Lung (tissue), 11 donors: ENCODE measurements at regions not wholly inside any gene's neighbourhood (a gene's known extent, or its start where the extent isn't known, plus 50 kb on each side); places are given as distances from the start of the nearest gene placed in this dataset.

ENCODE experiments used
- ATAC-seq: fragments of 200-7000 bp; cut with Tn5 transposase; one replicate; pipeline ENCODE4 v1.9.1; 2020; ENCODE audit warnings: moderate number of reproducible peaks; ENCODE audit not compliant: insufficient read depth, low FRiP score
- DNase-seq, 3 donors: peaks; one replicate each; pipeline ENCODE4 v3.0.0-alpha.2; 2013 to 2017
- H3K27ac ChIP-seq, 2 donors: one replicate each; pipeline ENCODE4 v1.5.1; 2013; ENCODE audit warnings: mild to moderate bottlenecking in 2 of 2, moderate library complexity in 2 of 2, control low read depth in 1 of 2, inconsistent platforms in 1 of 2, low read depth in 1 of 2, low read length in 1 of 2
- H3K27me3 ChIP-seq, 3 donors: one replicate each; pipeline ENCODE4 v1.5.1; 2013; ENCODE audit warnings: low read length in 2 of 3; ENCODE audit not compliant: control insufficient read depth in 3 of 3, insufficient read depth in 3 of 3
- H3K36me3 ChIP-seq, 4 donors: one replicate each; pipeline ENCODE4 v1.5.1; 2013; ENCODE audit warnings: low read length in 4 of 4, mild to moderate bottlenecking in 1 of 4, moderate library complexity in 1 of 4; ENCODE audit not compliant: control insufficient read depth in 4 of 4, insufficient read depth in 4 of 4
- H3K4me1 ChIP-seq, 5 donors: one replicate each; pipeline ENCODE4 v1.5.1; 2013; ENCODE audit warnings: low read length in 5 of 5, mild to moderate bottlenecking in 2 of 5, moderate library complexity in 1 of 5; ENCODE audit not compliant: control insufficient read depth in 5 of 5, insufficient read depth in 5 of 5
- H3K4me3 ChIP-seq: one replicate; pipeline ENCODE4 v1.5.1; 2013; ENCODE audit warnings: mild to moderate bottlenecking, control low read depth, moderate library complexity
- H3K9ac ChIP-seq, 2 donors: one replicate each; pipeline ENCODE4 v1.5.1; 2013; ENCODE audit warnings: low read length in 2 of 2, control low read depth in 1 of 2; ENCODE audit not compliant: insufficient read depth in 1 of 2
- H3K9me3 ChIP-seq, 4 donors: one replicate each; pipeline ENCODE4 v1.5.1; 2013; ENCODE audit warnings: low read length in 3 of 4, mild to moderate bottlenecking in 1 of 4, moderate library complexity in 1 of 4; ENCODE audit not compliant: control insufficient read depth in 4 of 4, insufficient read depth in 3 of 4
- CTCF ChIP-seq: IDR thresholded peaks from 2 replicates; pipeline ENCODE4 v1.5.1; 2012; ENCODE audit warnings: mild to moderate bottlenecking; ENCODE audit errors: control extremely low read depth, extremely low read depth
- WGBS, 2 donors: extraction: QIAGEN DNeasy Blood & Tissue Kit; methylation state at CpG; one replicate each; pipeline ENCODE4 v1.1.7; 2013; 5-methylcytosine and 5-hydroxymethylcytosine counted together
- donor health status: control.
- donor health status: control.
- donor health status: Bipolar disorder and iron deficiency.
- donor health status: healthy.
- donor health status: DM: yes; HTN: yes; CAD: no.

- Histone ChIP-seq H3K9ac (no peak overlapping the region), H3K9me3 (no peaks in the 10 kb centered on the region), H3K4me1 (no peaks in the 10 kb centered on the region), H3K36me3 (no peaks in the 10 kb centered on the region), H3K4me3 (no peak overlapping the region), H3K27me3 (no peaks in the 10 kb centered on the region), H3K27ac (no peak overlapping the region)
- TF ChIP-seq CTCF: no peak
- WGBS, 2 donors: 88 to 96% methylated on average over 1 of the region's 1 CpG
- DNase-seq (no peak), ATAC-seq (no peak)
These were observed 233.2 kb upstream of the TMCO5A start for GRCh38 chr15:37701230-37701629.

GRCh38 chr15:37709669-37710068 lies 224.8 kb upstream of the TMCO5A start:
- TF ChIP-seq CTCF: no peak
- WGBS, 2 donors: 61 to 83% methylated on average over 1 of the region's 1 CpG

GRCh38 chr15:37715101-37715500 lies 219.3 kb upstream of the TMCO5A start:
- ATAC-seq (no peak), DNase-seq (no peak)
- WGBS, 2 donors: 41 to 75% methylated on average over 1 of the region's 1 CpG
- Histone ChIP-seq H3K27ac (no peak overlapping the region), H3K9ac (no peak overlapping the region), H3K36me3 (no peaks in the 10 kb centered on the region), H3K9me3 (peaks cover 0 to 6% (median 3%) of the 10 kb centered on the region in 4 donors), H3K4me3 (no peak overlapping the region), H3K4me1 (peaks cover 0 to 17% (median 0%) of the 10 kb centered on the region in 5 donors), H3K27me3 (no peaks in the 10 kb centered on the region)
- TF ChIP-seq CTCF: no peak

More at GRCh38 chr15:37709669-37710068, 224.8 kb upstream of the TMCO5A start:
- Histone ChIP-seq H3K4me1 (no peaks in the 10 kb centered on the region), H3K27me3 (no peaks in the 10 kb centered on the region), H3K9me3 (peaks cover 0 to 6% (median 3%) of the 10 kb centered on the region in 4 donors), H3K9ac (no peak overlapping the region), H3K36me3 (no peaks in the 10 kb centered on the region), H3K4me3 (no peak overlapping the region), H3K27ac (no peak overlapping the region)
- DNase-seq: no peak
- ATAC-seq: no peak

GRCh38 chr15:37720267-37720666 lies 214.2 kb upstream of the TMCO5A start:
- H3K4me3 ChIP-seq: no peak overlapping the region
- H3K4me1 ChIP-seq: peaks cover 0 to 18% (median 0%) of the 10 kb centered on the region in 5 donors
- no peaks in the 10 kb centered on the region for H3K9me3 ChIP-seq
- DNase-seq (no peak), ATAC-seq (no peak)
- H3K27ac ChIP-seq: no peak overlapping the region
- no peak overlapping the region for H3K9ac ChIP-seq
- no peaks in the 10 kb centered on the region for H3K27me3 ChIP-seq
- no peaks in the 10 kb centered on the region for H3K36me3 ChIP-seq
- WGBS, 2 donors: 77 to 82% methylated on average over 9 of the region's 9 CpGs
- no peak for TF ChIP-seq CTCF
